Lung (tissue), 11 donors: ENCODE measurements at regions not wholly inside any gene's neighbourhood (a gene's known extent, or its start where the extent isn't known, plus 50 kb on each side); places are given as distances from the start of the nearest gene placed in this dataset.
A peak's percentile ranks its signal among the peaks of the same experiment; 100 is the strongest.

Experiments
- ATAC-seq: fragments of 200-7000 bp; cut with Tn5 transposase; one replicate; pipeline ENCODE4 v1.9.1; 2020; ENCODE audit warnings: moderate number of reproducible peaks; ENCODE audit not compliant: insufficient read depth, low FRiP score
- DNase-seq, 3 donors: peaks; one replicate each; pipeline ENCODE4 v3.0.0-alpha.2; 2013 to 2017
- H3K27ac ChIP-seq, 2 donors: one replicate each; pipeline ENCODE4 v1.5.1; 2013; ENCODE audit warnings: mild to moderate bottlenecking in 2 of 2, moderate library complexity in 2 of 2, control low read depth in 1 of 2, inconsistent platforms in 1 of 2, low read depth in 1 of 2, low read length in 1 of 2
- H3K27me3 ChIP-seq, 3 donors: one replicate each; pipeline ENCODE4 v1.5.1; 2013; ENCODE audit warnings: low read length in 2 of 3; ENCODE audit not compliant: control insufficient read depth in 3 of 3, insufficient read depth in 3 of 3
- H3K36me3 ChIP-seq, 4 donors: one replicate each; pipeline ENCODE4 v1.5.1; 2013; ENCODE audit warnings: low read length in 4 of 4, mild to moderate bottlenecking in 1 of 4, moderate library complexity in 1 of 4; ENCODE audit not compliant: control insufficient read depth in 4 of 4, insufficient read depth in 4 of 4
- H3K4me1 ChIP-seq, 5 donors: one replicate each; pipeline ENCODE4 v1.5.1; 2013; ENCODE audit warnings: low read length in 5 of 5, mild to moderate bottlenecking in 2 of 5, moderate library complexity in 1 of 5; ENCODE audit not compliant: control insufficient read depth in 5 of 5, insufficient read depth in 5 of 5
- H3K4me3 ChIP-seq: one replicate; pipeline ENCODE4 v1.5.1; 2013; ENCODE audit warnings: mild to moderate bottlenecking, control low read depth, moderate library complexity
- H3K9ac ChIP-seq, 2 donors: one replicate each; pipeline ENCODE4 v1.5.1; 2013; ENCODE audit warnings: low read length in 2 of 2, control low read depth in 1 of 2; ENCODE audit not compliant: insufficient read depth in 1 of 2
- H3K9me3 ChIP-seq, 4 donors: one replicate each; pipeline ENCODE4 v1.5.1; 2013; ENCODE audit warnings: low read length in 3 of 4, mild to moderate bottlenecking in 1 of 4, moderate library complexity in 1 of 4; ENCODE audit not compliant: control insufficient read depth in 4 of 4, insufficient read depth in 3 of 4
- WGBS, 2 donors: extraction: QIAGEN DNeasy Blood & Tissue Kit; methylation state at CpG; one replicate each; pipeline ENCODE4 v1.1.7; 2013; 5-methylcytosine and 5-hydroxymethylcytosine counted together
- TF ChIP-seq, protein P1 (sequence below): IDR thresholded peaks from 2 replicates; pipeline ENCODE4 v1.5.1; 2012; ENCODE audit warnings: mild to moderate bottlenecking; ENCODE audit errors: control extremely low read depth, extremely low read depth
- donor health status: control.
- donor health status: control.
- donor health status: Bipolar disorder and iron deficiency.
- donor health status: healthy.
- donor health status: DM: yes; HTN: yes; CAD: no.

DNA sequence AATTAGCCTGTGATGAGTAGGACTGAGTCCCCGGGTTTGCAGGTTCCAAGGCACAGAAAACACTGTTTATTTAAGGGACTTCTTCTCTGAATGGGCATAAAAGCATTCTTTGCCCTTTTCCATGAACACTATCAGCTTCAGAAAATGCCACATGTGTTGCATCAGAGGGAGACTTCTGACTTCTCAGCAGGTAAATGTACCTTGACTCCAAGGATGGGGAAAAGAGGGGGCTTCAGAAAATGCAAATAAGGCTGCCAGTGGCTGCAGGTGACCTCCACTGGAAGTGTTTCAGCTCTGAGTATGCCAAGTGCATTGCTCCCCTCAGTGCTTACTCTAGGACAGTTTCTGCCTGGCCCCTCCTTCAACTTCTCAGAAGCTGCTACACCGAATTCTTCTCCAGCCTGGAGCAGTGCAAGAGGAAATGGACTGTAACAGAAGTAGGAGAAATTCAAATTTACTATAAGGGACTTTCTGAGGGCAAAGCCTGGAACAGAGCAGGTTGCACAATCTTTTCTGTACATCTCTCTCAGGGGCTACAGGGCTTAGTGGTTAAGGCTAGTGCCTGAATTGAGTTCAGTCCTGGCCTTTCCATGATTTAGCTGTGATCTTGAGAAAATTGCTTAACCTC lies 233.2 kb downstream of the PTTG2 start:
- Histone ChIP-seq H3K4me1 (peaks cover 0 to 8% (median 2%) of the 10 kb centered on the region in 5 donors), H3K27me3 (no peaks in the 10 kb centered on the region), H3K36me3 (no peaks in the 10 kb centered on the region), H3K9me3 (peaks cover 0 to 4% (median under 1%) of the 10 kb centered on the region in 4 donors), H3K4me3 (no peak overlapping the region), H3K9ac (no peak overlapping the region), H3K27ac (no peak overlapping the region)
- DNase-seq (peak in 1 of 3 donors; percentile 43), ATAC-seq (no peak)
- TF ChIP-seq, protein P1, sequence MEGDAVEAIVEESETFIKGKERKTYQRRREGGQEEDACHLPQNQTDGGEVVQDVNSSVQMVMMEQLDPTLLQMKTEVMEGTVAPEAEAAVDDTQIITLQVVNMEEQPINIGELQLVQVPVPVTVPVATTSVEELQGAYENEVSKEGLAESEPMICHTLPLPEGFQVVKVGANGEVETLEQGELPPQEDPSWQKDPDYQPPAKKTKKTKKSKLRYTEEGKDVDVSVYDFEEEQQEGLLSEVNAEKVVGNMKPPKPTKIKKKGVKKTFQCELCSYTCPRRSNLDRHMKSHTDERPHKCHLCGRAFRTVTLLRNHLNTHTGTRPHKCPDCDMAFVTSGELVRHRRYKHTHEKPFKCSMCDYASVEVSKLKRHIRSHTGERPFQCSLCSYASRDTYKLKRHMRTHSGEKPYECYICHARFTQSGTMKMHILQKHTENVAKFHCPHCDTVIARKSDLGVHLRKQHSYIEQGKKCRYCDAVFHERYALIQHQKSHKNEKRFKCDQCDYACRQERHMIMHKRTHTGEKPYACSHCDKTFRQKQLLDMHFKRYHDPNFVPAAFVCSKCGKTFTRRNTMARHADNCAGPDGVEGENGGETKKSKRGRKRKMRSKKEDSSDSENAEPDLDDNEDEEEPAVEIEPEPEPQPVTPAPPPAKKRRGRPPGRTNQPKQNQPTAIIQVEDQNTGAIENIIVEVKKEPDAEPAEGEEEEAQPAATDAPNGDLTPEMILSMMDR, result no peak
- WGBS, 2 donors, result 48 to 52% methylated on average over 2 of the region's 2 CpGs

DNA sequence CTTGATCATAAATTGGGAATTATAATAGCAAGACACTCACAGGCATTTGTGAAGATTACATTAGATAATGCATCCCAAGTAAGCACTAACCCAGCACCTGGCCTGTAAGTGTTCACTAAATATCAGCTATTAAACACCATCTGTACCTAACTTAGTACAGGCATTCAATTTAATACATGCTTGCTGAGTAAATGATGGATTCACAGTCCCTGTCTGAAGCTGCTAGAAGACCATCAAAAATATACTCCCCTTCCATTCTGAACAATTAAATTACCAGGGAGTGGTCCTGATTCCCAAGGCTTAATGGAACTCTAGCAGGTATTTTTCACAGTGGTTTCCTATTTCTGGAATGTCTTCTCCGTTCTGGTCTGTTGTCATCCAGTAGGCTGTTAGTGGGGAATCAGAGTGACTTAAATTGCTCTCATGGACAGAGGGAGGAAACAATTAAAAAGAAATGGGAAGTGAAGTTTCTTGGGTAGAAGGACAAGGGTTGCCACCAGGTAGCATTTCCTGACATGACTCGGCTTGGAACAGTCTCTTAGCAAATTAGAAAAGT lies 233.9 kb downstream of the PTTG2 start:
- H3K27ac ChIP-seq, result no peak overlapping the region
- H3K36me3 ChIP-seq, result no peaks in the 10 kb centered on the region
- peaks cover 0 to 7% (median 2%) of the 10 kb centered on the region in 5 donors for H3K4me1 ChIP-seq
- ATAC-seq (no peak), DNase-seq (no peak)
- TF ChIP-seq, protein P1, result no peak
- H3K4me3 ChIP-seq, result no peak overlapping the region
- 38 to 64% methylated on average over 2 of the region's 2 CpGs for WGBS, 2 donors
- H3K9ac ChIP-seq, result no peak overlapping the region
- H3K9me3 ChIP-seq, result peaks cover 0 to 4% (median under 1%) of the 10 kb centered on the region in 4 donors
- H3K27me3 ChIP-seq, result no peaks in the 10 kb centered on the region

DNA sequence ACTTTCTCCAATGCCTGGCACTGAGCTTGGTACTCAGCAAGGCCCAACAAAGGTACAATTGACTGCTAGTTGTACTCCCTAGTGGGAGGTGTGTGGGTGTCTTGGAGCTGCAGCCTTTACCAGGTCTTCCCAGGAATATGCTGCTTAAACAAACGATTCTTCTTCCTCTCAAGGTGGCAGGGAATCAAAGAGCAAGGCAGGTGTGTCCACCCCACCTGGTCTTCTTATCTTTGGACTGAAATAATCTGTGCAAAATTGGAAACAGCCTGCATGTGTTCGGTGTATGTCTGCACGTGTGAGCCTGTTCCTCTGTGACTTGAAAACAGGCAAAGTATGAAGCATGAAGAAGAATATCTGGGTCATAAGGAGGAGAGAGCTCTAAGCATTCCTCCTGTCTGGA lies 235.3 kb downstream of the PTTG2 start:
- peaks cover 0 to 7% (median 0%) of the 10 kb centered on the region in 5 donors for H3K4me1 ChIP-seq
- H3K36me3 ChIP-seq, result no peaks in the 10 kb centered on the region
- H3K27me3 ChIP-seq, result no peaks in the 10 kb centered on the region
- no peak overlapping the region for H3K27ac ChIP-seq
- no peak overlapping the region for H3K4me3 ChIP-seq
- ATAC-seq (no peak), DNase-seq (no peak)
- WGBS, 2 donors, result 59 to 80% methylated on average over 3 of the region's 3 CpGs
- H3K9ac ChIP-seq, result no peak overlapping the region
- TF ChIP-seq, protein P1, result no peak
- H3K9me3 ChIP-seq, result peaks cover 0 to 4% (median under 1%) of the 10 kb centered on the region in 4 donors
